OCI-LY7 (cell line): ENCODE measurements at regions not wholly inside any gene's neighbourhood (a gene's known extent, or its start where the extent isn't known, plus 50 kb on each side); places are given as distances from the start of the nearest gene placed in this dataset.

Source experiments
- BruUV-seq: library from RNA; stranded (reverse); fragments of 400-500 nt; replicated peaks from 2 replicates; lab custom pipeline; 2021; lab: Mats Ljungman, UMichigan
- CTCF ChIA-PET: fragments of 300-600 bp; sonication (Branson Sonifier 250); formaldehyde crosslinking; loops from one replicate; lab custom pipeline; 2022; ENCODE audit warnings: antibody characterized with exemption; ENCODE audit not compliant: unreplicated experiment; lab: Charles Lee
- POLR2A ChIA-PET: fragments of 300-600 bp; sonication (Branson Sonifier 250); formaldehyde crosslinking; loops from one replicate; lab custom pipeline; 2022; ENCODE audit warnings: antibody characterized with exemption; lab: Charles Lee
- DNase-seq: peaks from one replicate; pipeline ENCODE4 v3.0.0-alpha.2; 2015; ENCODE audit warnings: low spot score
- H2AFZ ChIP-seq: fragments of 200-600 bp; sonication (generic), shearing (Covaris generic); 2 replicates; pipeline ENCODE4 v1.6.1; 2014; ENCODE audit warnings: mild to moderate bottlenecking, antibody characterized with exemption, low read length, moderate library complexity
- H3K27ac ChIP-seq: fragments of 200-600 bp; sonication (generic); 2 replicates; pipeline ENCODE4 v1.5.1; 2014; ENCODE audit warnings: mixed run types, low read depth, mild to moderate bottlenecking, moderate library complexity, low read length, inconsistent platforms; ENCODE audit not compliant: poor library complexity, severe bottlenecking
- H3K36me3 ChIP-seq: fragments of 200-600 bp; sonication (generic); 2 replicates; pipeline ENCODE4 v1.6.1; 2014; ENCODE audit warnings: mild to moderate bottlenecking, antibody characterized with exemption, low read length, moderate library complexity, mixed read lengths; ENCODE audit not compliant: insufficient read depth
- H3K4me1 ChIP-seq: fragments of 200-600 bp; sonication (generic); 2 replicates; pipeline ENCODE4 v1.5.1; 2014; ENCODE audit warnings: mild to moderate bottlenecking, low read length; ENCODE audit not compliant: insufficient read depth, poor library complexity, severe bottlenecking
- H3K4me2 ChIP-seq: fragments of 200-600 bp; sonication (generic); 2 replicates; pipeline ENCODE4 v1.6.1; 2014; ENCODE audit warnings: mild to moderate bottlenecking, low read length
- H3K4me3 ChIP-seq: fragments of 200-600 bp; sonication (generic); 2 replicates; pipeline ENCODE4 v1.5.1; 2014; ENCODE audit warnings: mild to moderate bottlenecking, low read depth, low read length; ENCODE audit not compliant: poor library complexity, severe bottlenecking
- H3K79me2 ChIP-seq: fragments of 200-600 bp; sonication (generic); 2 replicates; pipeline ENCODE4 v1.6.1; 2016; ENCODE audit warnings: low read depth, mild to moderate bottlenecking, low read length, moderate library complexity, mixed read lengths; ENCODE audit not compliant: insufficient read depth
- H3K9me2 ChIP-seq: fragments of 200-600 bp; sonication (generic); 2 replicates; pipeline ENCODE4 v1.6.1; 2016; ENCODE audit warnings: mild to moderate bottlenecking, low read length, mixed read lengths; ENCODE audit not compliant: insufficient read depth
- H3K9me3 ChIP-seq: fragments of 200-600 bp; sonication (generic); 2 replicates; pipeline ENCODE4 v1.6.1; 2014; ENCODE audit warnings: mild to moderate bottlenecking, mixed run types, low read length, mixed read lengths
- H4K20me1 ChIP-seq: fragments of 200-600 bp; sonication (generic); 2 replicates; pipeline ENCODE4 v1.6.1; 2014; ENCODE audit warnings: mild to moderate bottlenecking, antibody characterized with exemption, low read length, moderate library complexity, mixed read lengths; ENCODE audit not compliant: insufficient read depth
- CTCF ChIP-seq: fragments of 200-600 bp; sonication (generic); conservative IDR thresholded peaks from 2 replicates; pipeline ENCODE4 v1.5.1; 2014; ENCODE audit warnings: mild to moderate bottlenecking, antibody characterized with exemption, low read length, moderate library complexity, mixed read lengths
- EZH2phosphoT487 ChIP-seq: fragments of 200-600 bp; sonication (generic); IDR thresholded peaks from 2 replicates; pipeline ENCODE4 v1.6.1; 2018; ENCODE audit warnings: low read depth, borderline replicate concordance, mild to moderate bottlenecking, mixed run types, antibody characterized with exemption, low read length, moderate library complexity, mixed read lengths
- intact Hi-C: fragments of 100-400 bp; cut with micrococcal nuclease; formaldehyde crosslinking; loops from one replicate; pipeline ENCODE4 v1.10.0; 2022; ENCODE audit not compliant: unreplicated experiment

DNA sequence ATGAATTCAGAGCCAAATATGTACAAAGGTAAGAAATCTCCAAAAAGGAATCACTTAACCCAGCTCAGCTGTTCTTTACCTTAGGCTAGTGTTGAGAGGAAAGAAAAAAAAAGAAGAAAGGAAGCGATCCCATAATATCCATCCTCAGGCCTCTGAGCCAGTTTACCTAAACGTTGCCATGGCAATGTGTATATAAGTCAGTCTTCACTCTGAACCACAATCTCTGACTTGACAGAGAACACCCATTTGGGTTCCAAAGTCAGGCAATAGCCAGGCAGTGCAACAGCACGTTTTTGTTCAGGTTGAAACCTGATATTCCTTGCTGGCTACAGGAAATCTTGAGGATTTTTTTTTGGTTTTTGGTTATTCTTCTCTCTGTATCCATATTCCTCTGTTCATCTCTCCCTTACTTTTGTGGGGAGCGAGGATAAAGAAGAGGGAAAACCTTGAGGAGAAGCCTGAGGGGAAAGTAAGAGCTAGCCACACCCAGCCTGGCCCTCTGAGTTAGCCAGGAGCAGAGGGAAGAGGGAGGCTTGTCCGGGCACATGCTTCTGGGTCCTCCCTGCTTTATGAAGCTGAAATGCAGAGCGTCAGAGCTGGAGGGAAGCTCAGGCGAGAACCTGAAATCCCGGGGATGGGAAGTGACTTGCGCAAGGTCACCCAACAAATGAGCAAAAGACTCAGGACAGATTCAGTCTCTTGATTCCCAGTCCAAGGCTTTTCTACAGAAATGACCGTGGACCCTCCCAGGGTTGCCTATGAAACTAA is 152.7 kb downstream of the SOX9 start:
- BruUV-seq = no TSS peak
- DNase-seq = no peak
- H2AFZ ChIP-seq = no peak overlapping the region
- ChIA-PET CTCF (no interaction called here), POLR2A (interaction anchor here (1.6 kb wide), 1 partner anchor 9 kb away, joined by 4 read pairs; no protein-coding TSS in a partner anchor)
- no peaks in the 10 kb centered on the region for H3K4me1 ChIP-seq
- no peaks in the 10 kb centered on the region for H3K36me3 ChIP-seq
- H3K4me2 ChIP-seq = no peak overlapping the region
- no peak for TF ChIP-seq EZH2phosphoT487
- no peak for TF ChIP-seq CTCF
- no peaks in the 10 kb centered on the region for H3K9me3 ChIP-seq
- H3K79me2 ChIP-seq = no peaks in the 10 kb centered on the region
- no peak overlapping the region for H3K27ac ChIP-seq
- no peaks in the 10 kb centered on the region for H4K20me1 ChIP-seq
- intact Hi-C loops = no loop called here
- H3K4me3 ChIP-seq = no peak overlapping the region
- no peaks in the 10 kb centered on the region for H3K9me2 ChIP-seq

GRCh38 chr17:72274614-72275013 is 153.8 kb downstream of the SOX9 start:
- POLR2A ChIA-PET = interaction anchor here (1.6 kb wide), 1 partner anchor 10 kb away, joined by 4 read pairs; no protein-coding TSS in a partner anchor

More at GRCh38 chr17:72274614-72275013, 153.8 kb downstream of the SOX9 start:
- intact Hi-C loops = no loop called here
- no peak for TF ChIP-seq CTCF
- TF ChIP-seq EZH2phosphoT487 = no peak
- Histone ChIP-seq H3K36me3 (no peaks in the 10 kb centered on the region), H3K9me2 (no peaks in the 10 kb centered on the region), H3K9me3 (no peaks in the 10 kb centered on the region), H3K4me2 (no peak overlapping the region), H3K27ac (no peak overlapping the region), H4K20me1 (no peaks in the 10 kb centered on the region), H2AFZ (no peak overlapping the region), H3K4me3 (no peak overlapping the region), H3K79me2 (no peaks in the 10 kb centered on the region), H3K4me1 (no peaks in the 10 kb centered on the region)
- CTCF ChIA-PET = no interaction called here
- DNase-seq = no peak
- BruUV-seq = no TSS peak
